SK-N-SH (cell line): ENCODE measurements at regions not wholly inside any gene's neighbourhood (a gene's known extent, or its start where the extent isn't known, plus 50 kb on each side); places are given as distances from the start of the nearest gene placed in this dataset.

Source experiments
- CTCF ChIA-PET: fragments of 300-600, 350-600 bp; formaldehyde crosslinking; extraction: SDS; loops from one replicate; lab custom pipeline; 2021; lab: Yijun Ruan, JAX
- POLR2A ChIA-PET: fragments of 350-600 bp; sonication (Branson Sonifier 250); formaldehyde crosslinking; extraction: SDS; loops from one replicate; lab custom pipeline; 2020; ENCODE audit warnings: antibody characterized with exemption, inconsistent platforms; lab: Yijun Ruan, JAX
- DNase-seq: peaks from one replicate; pipeline ENCODE4 v3.0.0; 2012
- H2AFZ ChIP-seq: fragments of 200-600 bp; sonication (generic); 2 replicates; pipeline ENCODE4 v1.8.1; 2016; ENCODE audit warnings: antibody characterized with exemption, mild to moderate bottlenecking, low read depth
- H3F3A ChIP-seq: fragments of 200-600 bp; sonication (generic); replicated peaks from 2 replicates; pipeline ENCODE3; 2016; ENCODE audit warnings: antibody characterized with exemption, mild to moderate bottlenecking; ENCODE audit not compliant: insufficient read depth
- H3K27ac ChIP-seq, 2 experiments: fragments of 200-500 bp in 1 of 2; fragments of 200-600 bp in 1 of 2; sonication (Bioruptor generic) in 1 of 2; sonication (generic), shearing (Covaris generic) in 1 of 2; 2 replicates each; pipeline versions ENCODE4 v1.5.1 to v1.6.1; 2014 to 2016; ENCODE audit warnings: low read depth in 2 of 2, inconsistent platforms in 1 of 2, low read length in 1 of 2, mild to moderate bottlenecking in 1 of 2, mixed read lengths in 1 of 2
- H3K27me3 ChIP-seq: fragments of 200-600 bp; sonication (generic), shearing (Covaris generic); 2 replicates; pipeline ENCODE4 v1.6.1; 2016; ENCODE audit warnings: mixed run types; ENCODE audit not compliant: insufficient read depth
- H3K36me3 ChIP-seq, 2 experiments: fragments of 200-500 bp in 1 of 2; fragments of 200-600 bp in 1 of 2; sonication (Bioruptor generic) in 1 of 2; sonication (generic) in 1 of 2; replicated peaks in 1 of 2; 2 replicates each; pipeline versions ENCODE3 to v1.5.1; 2014 to 2016; ENCODE audit warnings: low read length in 1 of 2, mild to moderate bottlenecking in 1 of 2; ENCODE audit not compliant: insufficient read depth in 2 of 2, control insufficient read depth in 1 of 2
- H3K4me1 ChIP-seq, 2 experiments: fragments of 200-500 bp in 1 of 2; fragments of 200-600 bp in 1 of 2; sonication (Bioruptor generic) in 1 of 2; sonication (generic), shearing (Covaris generic) in 1 of 2; 2 replicates each; pipeline versions ENCODE4 v1.5.1 to v1.6.1; 2014 to 2016; ENCODE audit warnings: low read depth in 1 of 2, low read length in 1 of 2, mixed run types in 1 of 2; ENCODE audit not compliant: insufficient read depth in 2 of 2, control insufficient read depth in 1 of 2
- H3K4me2 ChIP-seq: fragments of 200-600 bp; sonication (generic), shearing (Covaris generic); 2 replicates; pipeline ENCODE4 v1.6.1; 2017; ENCODE audit warnings: mixed run types
- H3K4me3 ChIP-seq, 2 experiments: fragments of 200-500 bp in 1 of 2; fragments of 200-600 bp in 1 of 2; sonication (Bioruptor generic) in 1 of 2; sonication (generic), shearing (Covaris generic) in 1 of 2; 2 replicates each; pipeline versions ENCODE4 v1.5.1 to v1.8.1; 2014 to 2016; ENCODE audit warnings: low read depth in 2 of 2, inconsistent platforms in 1 of 2, low read length in 1 of 2, mild to moderate bottlenecking in 1 of 2, mixed read lengths in 1 of 2, moderate library complexity in 1 of 2
- H3K79me2 ChIP-seq: fragments of 200-600 bp; sonication (generic); 2 replicates; pipeline ENCODE4 v1.8.1; 2017; ENCODE audit warnings: mild to moderate bottlenecking; ENCODE audit not compliant: insufficient read depth
- H3K9ac ChIP-seq: fragments of 200-600 bp; sonication (generic); 2 replicates; pipeline ENCODE4 v1.6.1; 2017; ENCODE audit warnings: mixed run types
- H3K9me2 ChIP-seq: fragments of 200-600 bp; sonication (generic); 2 replicates; pipeline ENCODE4 v1.6.1; 2017; ENCODE audit warnings: mixed run types
- H3K9me3 ChIP-seq: fragments of 200-600 bp; sonication (generic); 2 replicates; pipeline ENCODE4 v1.6.1; 2017; ENCODE audit warnings: mixed run types, mild to moderate bottlenecking, moderate library complexity
- H4K20me1 ChIP-seq: fragments of 200-600 bp; sonication (generic); 2 replicates; pipeline ENCODE4 v1.6.1; 2017; ENCODE audit warnings: mild to moderate bottlenecking, mixed run types; ENCODE audit not compliant: insufficient read depth
- ELF1 ChIP-seq: IDR thresholded peaks from 2 replicates; pipeline ENCODE4 v1.4.0; 2012
- EP300 ChIP-seq, 2 experiments: IDR thresholded peaks; 2 replicates each; pipeline versions ENCODE4 v1.4.0 to v1.6.1; 2012; ENCODE audit warnings: borderline replicate concordance in 1 of 2, low read depth in 1 of 2, low read length in 1 of 2
- EZH2phosphoT487 ChIP-seq: fragments of 200-600 bp; sonication (generic); IDR thresholded peaks from 2 replicates; pipeline ENCODE4 v1.6.1; 2017; ENCODE audit warnings: low read depth, mixed run types, mild to moderate bottlenecking, antibody characterized with exemption, moderate library complexity, borderline replicate concordance
- FOXJ3 ChIP-seq: sonication (generic); formaldehyde crosslinking; IDR thresholded peaks from 2 replicates; pipeline ENCODE4 v1.5.1; 2020; ENCODE audit warnings: mild to moderate bottlenecking, missing genetic modification reagents
- GATA2 ChIP-seq: sonication (generic); formaldehyde crosslinking; IDR thresholded peaks from 2 replicates; pipeline ENCODE4 v1.5.0; 2020; ENCODE audit warnings: mild to moderate bottlenecking, missing genetic modification reagents
- JUND ChIP-seq: IDR thresholded peaks from 2 replicates; pipeline ENCODE4 v1.4.0; 2012
- MXI1 ChIP-seq: IDR thresholded peaks from 2 replicates; pipeline ENCODE4 v1.6.1; 2012; ENCODE audit warnings: mild to moderate bottlenecking, low read depth, low read length, improper control_type of control experiment
- POLR2AphosphoS5 ChIP-seq: IDR thresholded peaks from 2 replicates; pipeline ENCODE4 v1.6.1; 2012; ENCODE audit warnings: low read depth, low read length
- RAD21 ChIP-seq: IDR thresholded peaks from 2 replicates; pipeline ENCODE4 v1.6.1; 2012; ENCODE audit warnings: mild to moderate bottlenecking, low read length
- RXRA ChIP-seq: IDR thresholded peaks from 2 replicates; pipeline ENCODE4 v1.4.0; 2012; ENCODE audit warnings: low read depth, mild to moderate bottlenecking, borderline replicate concordance
- SIN3A ChIP-seq: IDR thresholded peaks from 2 replicates; pipeline ENCODE4 v1.6.1; 2012; ENCODE audit warnings: low read depth, mild to moderate bottlenecking, low read length, moderate library complexity, borderline replicate concordance
- SMC3 ChIP-seq: IDR thresholded peaks from 2 replicates; pipeline ENCODE4 v1.6.1; 2012; ENCODE audit warnings: low read depth, low read length, improper control_type of control experiment
- TCF12 ChIP-seq: IDR thresholded peaks from 2 replicates; pipeline ENCODE4 v1.4.0; 2012
- TEAD4 ChIP-seq: IDR thresholded peaks from 2 replicates; pipeline ENCODE4 v1.4.0; 2012; ENCODE audit warnings: mild to moderate bottlenecking, borderline replicate concordance; ENCODE audit not compliant: insufficient read depth
- USF1 ChIP-seq: IDR thresholded peaks from 2 replicates; pipeline ENCODE4 v1.4.0; 2012; ENCODE audit warnings: low read depth, borderline replicate concordance
- YY1 ChIP-seq: IDR thresholded peaks from 2 replicates; pipeline ENCODE4 v1.4.0; 2012; ENCODE audit warnings: low read depth, mild to moderate bottlenecking
- WGBS: methylation state at CpG from one replicate; pipeline ENCODE4 v1.1.6; 2017; ENCODE audit warnings: low lambda C conversion rate; 5-methylcytosine and 5-hydroxymethylcytosine counted together
- TF ChIP-seq, protein P1 (sequence below): IDR thresholded peaks from 2 replicates; pipeline ENCODE4 v1.6.1; 2012; ENCODE audit warnings: mild to moderate bottlenecking, low read depth, low read length, moderate library complexity
- TF ChIP-seq, protein P2 (sequence below): fragments of 200-600 bp; sonication (generic); IDR thresholded peaks from 2 replicates; pipeline ENCODE4 v1.6.1; 2017; ENCODE audit warnings: antibody characterized with exemption, mild to moderate bottlenecking, moderate library complexity
- TF ChIP-seq, protein P3 (sequence below): IDR thresholded peaks from 2 replicates; pipeline ENCODE4; 2012

- Histone ChIP-seq H4K20me1 (no peaks in the 10 kb centered on the region), H3K4me1 (no peaks in the 10 kb centered on the region), H3K27ac (no peak overlapping the region), H2AFZ (no peak overlapping the region), H3K4me3 (no peak overlapping the region), H3K79me2 (no peaks in the 10 kb centered on the region), H3K9me3 (no peaks in the 10 kb centered on the region), H3F3A (no peaks in the 10 kb centered on the region), H3K4me2 (no peak overlapping the region), H3K36me3 (no peaks in the 10 kb centered on the region), H3K27me3 (no peaks in the 10 kb centered on the region), H3K9me2 (no peaks in the 10 kb centered on the region), H3K9ac (no peak overlapping the region)
- ChIA-PET CTCF (no interaction called here), POLR2A (no interaction called here)
- 3% methylated on average over 3 of the region's 3 CpGs for WGBS
- TF ChIP-seq TCF12 (no peak), JUND (no peak)
- DNase-seq = no peak
These were observed 911.7 kb upstream of the NCAM2 start for GRCh38 chr21:20086508-20086907.

GRCh38 chr21:20106368-20106767 is 891.8 kb upstream of the NCAM2 start:
- WGBS = 4% methylated on average over 2 of the region's 2 CpGs
- no peaks in the 10 kb centered on the region; the same call in 1 of the 2 replicates for H3K9me3 ChIP-seq
- no peak for TF ChIP-seq YY1
- TF ChIP-seq, protein P1, sequence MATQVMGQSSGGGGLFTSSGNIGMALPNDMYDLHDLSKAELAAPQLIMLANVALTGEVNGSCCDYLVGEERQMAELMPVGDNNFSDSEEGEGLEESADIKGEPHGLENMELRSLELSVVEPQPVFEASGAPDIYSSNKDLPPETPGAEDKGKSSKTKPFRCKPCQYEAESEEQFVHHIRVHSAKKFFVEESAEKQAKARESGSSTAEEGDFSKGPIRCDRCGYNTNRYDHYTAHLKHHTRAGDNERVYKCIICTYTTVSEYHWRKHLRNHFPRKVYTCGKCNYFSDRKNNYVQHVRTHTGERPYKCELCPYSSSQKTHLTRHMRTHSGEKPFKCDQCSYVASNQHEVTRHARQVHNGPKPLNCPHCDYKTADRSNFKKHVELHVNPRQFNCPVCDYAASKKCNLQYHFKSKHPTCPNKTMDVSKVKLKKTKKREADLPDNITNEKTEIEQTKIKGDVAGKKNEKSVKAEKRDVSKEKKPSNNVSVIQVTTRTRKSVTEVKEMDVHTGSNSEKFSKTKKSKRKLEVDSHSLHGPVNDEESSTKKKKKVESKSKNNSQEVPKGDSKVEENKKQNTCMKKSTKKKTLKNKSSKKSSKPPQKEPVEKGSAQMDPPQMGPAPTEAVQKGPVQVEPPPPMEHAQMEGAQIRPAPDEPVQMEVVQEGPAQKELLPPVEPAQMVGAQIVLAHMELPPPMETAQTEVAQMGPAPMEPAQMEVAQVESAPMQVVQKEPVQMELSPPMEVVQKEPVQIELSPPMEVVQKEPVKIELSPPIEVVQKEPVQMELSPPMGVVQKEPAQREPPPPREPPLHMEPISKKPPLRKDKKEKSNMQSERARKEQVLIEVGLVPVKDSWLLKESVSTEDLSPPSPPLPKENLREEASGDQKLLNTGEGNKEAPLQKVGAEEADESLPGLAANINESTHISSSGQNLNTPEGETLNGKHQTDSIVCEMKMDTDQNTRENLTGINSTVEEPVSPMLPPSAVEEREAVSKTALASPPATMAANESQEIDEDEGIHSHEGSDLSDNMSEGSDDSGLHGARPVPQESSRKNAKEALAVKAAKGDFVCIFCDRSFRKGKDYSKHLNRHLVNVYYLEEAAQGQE = no peak
- TF ChIP-seq ELF1 = no peak
- no peak for TF ChIP-seq RAD21
- TF ChIP-seq RXRA = no peak
- TF ChIP-seq, protein P2, sequence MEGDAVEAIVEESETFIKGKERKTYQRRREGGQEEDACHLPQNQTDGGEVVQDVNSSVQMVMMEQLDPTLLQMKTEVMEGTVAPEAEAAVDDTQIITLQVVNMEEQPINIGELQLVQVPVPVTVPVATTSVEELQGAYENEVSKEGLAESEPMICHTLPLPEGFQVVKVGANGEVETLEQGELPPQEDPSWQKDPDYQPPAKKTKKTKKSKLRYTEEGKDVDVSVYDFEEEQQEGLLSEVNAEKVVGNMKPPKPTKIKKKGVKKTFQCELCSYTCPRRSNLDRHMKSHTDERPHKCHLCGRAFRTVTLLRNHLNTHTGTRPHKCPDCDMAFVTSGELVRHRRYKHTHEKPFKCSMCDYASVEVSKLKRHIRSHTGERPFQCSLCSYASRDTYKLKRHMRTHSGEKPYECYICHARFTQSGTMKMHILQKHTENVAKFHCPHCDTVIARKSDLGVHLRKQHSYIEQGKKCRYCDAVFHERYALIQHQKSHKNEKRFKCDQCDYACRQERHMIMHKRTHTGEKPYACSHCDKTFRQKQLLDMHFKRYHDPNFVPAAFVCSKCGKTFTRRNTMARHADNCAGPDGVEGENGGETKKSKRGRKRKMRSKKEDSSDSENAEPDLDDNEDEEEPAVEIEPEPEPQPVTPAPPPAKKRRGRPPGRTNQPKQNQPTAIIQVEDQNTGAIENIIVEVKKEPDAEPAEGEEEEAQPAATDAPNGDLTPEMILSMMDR = no peak
- TF ChIP-seq USF1 = no peak
- no peak for TF ChIP-seq JUND
- TF ChIP-seq TEAD4 = no peak
- no peak for TF ChIP-seq FOXJ3 (CRISPR knock-in tag)
- TF ChIP-seq EP300 (IDR thresholded peaks at IDR 0.05; ENCODE audit: borderline replicate concordance in 1 of 2, low read depth in 1 of 2, low read length in 1 of 2) = no peak
- no peak for TF ChIP-seq SIN3A
- TF ChIP-seq POLR2AphosphoS5 = no peak
- TF ChIP-seq, protein P3, sequence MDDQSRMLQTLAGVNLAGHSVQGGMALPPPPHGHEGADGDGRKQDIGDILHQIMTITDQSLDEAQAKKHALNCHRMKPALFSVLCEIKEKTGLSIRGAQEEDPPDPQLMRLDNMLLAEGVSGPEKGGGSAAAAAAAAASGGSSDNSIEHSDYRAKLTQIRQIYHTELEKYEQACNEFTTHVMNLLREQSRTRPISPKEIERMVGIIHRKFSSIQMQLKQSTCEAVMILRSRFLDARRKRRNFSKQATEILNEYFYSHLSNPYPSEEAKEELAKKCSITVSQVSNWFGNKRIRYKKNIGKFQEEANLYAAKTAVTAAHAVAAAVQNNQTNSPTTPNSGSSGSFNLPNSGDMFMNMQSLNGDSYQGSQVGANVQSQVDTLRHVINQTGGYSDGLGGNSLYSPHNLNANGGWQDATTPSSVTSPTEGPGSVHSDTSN = no peak
- no peak for TF ChIP-seq EZH2phosphoT487
- TF ChIP-seq MXI1 = no peak
- no peak for TF ChIP-seq SMC3
- no peak for TF ChIP-seq GATA2 (CRISPR knock-in tag)
- H3K27ac ChIP-seq = no peak overlapping the region
- no peak overlapping the region for H3K4me2 ChIP-seq
- no peak overlapping the region for H2AFZ ChIP-seq
- no peaks in the 10 kb centered on the region for H3K79me2 ChIP-seq
- CTCF ChIA-PET = no interaction called here
- H3K27me3 ChIP-seq = no peaks in the 10 kb centered on the region
- H4K20me1 ChIP-seq = no peaks in the 10 kb centered on the region
- no peak overlapping the region for H3K4me3 ChIP-seq
- no peak overlapping the region for H3K9ac ChIP-seq
- no peaks in the 10 kb centered on the region for H3K9me2 ChIP-seq
- no peaks in the 10 kb centered on the region for H3K4me1 ChIP-seq
- no peaks in the 10 kb centered on the region for H3F3A ChIP-seq
- no peak for DNase-seq
- H3K36me3 ChIP-seq = no peaks in the 10 kb centered on the region
- POLR2A ChIA-PET = no interaction called here
